H1 (cell line): ENCODE measurements at regions not wholly inside any gene's neighbourhood (a gene's known extent, or its start where the extent isn't known, plus 50 kb on each side); places are given as distances from the start of the nearest gene placed in this dataset.

Experiments used
- CTCF ChIA-PET: fragments of 300-600 bp; sonication (Branson Sonifier 250); formaldehyde crosslinking; loops from one replicate; lab custom pipeline; 2021; ENCODE audit not compliant: partially characterized antibody; lab: Charles Lee
- POLR2A ChIA-PET: fragments of 300-600 bp; sonication (Branson Sonifier 250); formaldehyde crosslinking; loops from one replicate; lab custom pipeline; 2021; ENCODE audit warnings: inconsistent platforms; ENCODE audit not compliant: partially characterized antibody; lab: Charles Lee
- DNase-seq, 2 experiments: peaks; one replicate each; pipeline versions ENCODE4 v3.0.0 to v3.0.0-alpha.2; 2010 to 2022; ENCODE audit warnings: low spot score in 2 of 2, low read depth in 1 of 2, mixed read lengths in 1 of 2
- FAIRE-seq: peaks from 2 replicates; lab custom pipeline; 2011; peaks lifted over from hg19 to GRCh38; lab: Jason Lieb, UNC
- H2AFZ ChIP-seq: 2 replicates; pipeline ENCODE4 v1.8.1; 2012; ENCODE audit warnings: low read length, inconsistent platforms
- H2AK5ac ChIP-seq: 2 replicates; pipeline ENCODE4 v1.6.1; 2013; ENCODE audit warnings: low read depth, low read length
- H2BK120ac ChIP-seq: replicated peaks from 2 replicates; pipeline ENCODE3; 2013; ENCODE audit warnings: low read depth, low read length, inconsistent platforms
- H2BK12ac ChIP-seq: 2 replicates; pipeline ENCODE4 v1.6.1; 2013; ENCODE audit warnings: low read depth, low read length
- H2BK15ac ChIP-seq: 2 replicates; pipeline ENCODE4 v1.6.1; 2013; ENCODE audit warnings: low read length
- H2BK20ac ChIP-seq: 2 replicates; pipeline ENCODE4 v1.6.1; 2013; ENCODE audit warnings: low read length
- H2BK5ac ChIP-seq: 2 replicates; pipeline ENCODE4 v1.6.1; 2013; ENCODE audit warnings: low read depth, low read length
- H3K14ac ChIP-seq: 2 replicates; pipeline ENCODE4 v1.6.1; 2013; ENCODE audit warnings: inconsistent platforms; ENCODE audit not compliant: insufficient read length
- H3K18ac ChIP-seq: 2 replicates; pipeline ENCODE4 v1.6.1; 2013; ENCODE audit warnings: low read length; ENCODE audit errors: extremely low read depth
- H3K23ac ChIP-seq: 2 replicates; pipeline ENCODE4 v1.6.1; 2013; ENCODE audit warnings: inconsistent platforms; ENCODE audit not compliant: insufficient read length
- H3K23me2 ChIP-seq: 2 replicates; pipeline ENCODE4 v1.6.1; 2013; ENCODE audit warnings: low read depth, low read length
- H3K27ac ChIP-seq: 2 replicates; pipeline ENCODE4 v1.6.1; 2011; ENCODE audit warnings: low read depth, low read length, inconsistent platforms
- H3K27me3 ChIP-seq, 4 experiments: replicated peaks in 1 of 4; 1 replicate in 1 of 4; 2 replicates in 3 of 4; pipeline versions ENCODE4 v1.6.1 to v1.8.1; 2011 to 2013; ENCODE audit warnings: low read length in 3 of 4, mild to moderate bottlenecking in 3 of 4, inconsistent platforms in 2 of 4, mixed read lengths in 2 of 4, moderate library complexity in 1 of 4; ENCODE audit not compliant: control insufficient read depth in 3 of 4, insufficient read depth in 3 of 4; ENCODE audit errors: extremely low read depth in 1 of 4
- H3K36me3 ChIP-seq, 4 experiments: 2 replicates each; pipeline versions ENCODE4 v1.6.1 to v1.8.1; 2011 to 2013; ENCODE audit warnings: mild to moderate bottlenecking in 4 of 4, low read length in 3 of 4, moderate library complexity in 2 of 4, control low read depth in 1 of 4, inconsistent platforms in 1 of 4; ENCODE audit not compliant: insufficient read depth in 4 of 4, control insufficient read depth in 2 of 4
- H3K4ac ChIP-seq: replicated peaks from 2 replicates; pipeline ENCODE3; 2013; ENCODE audit warnings: low read length, low read depth, mixed read lengths, inconsistent platforms; ENCODE audit not compliant: insufficient read length
- H3K4me1 ChIP-seq, 4 experiments: replicated peaks in 1 of 4; 1 replicate in 1 of 4; 2 replicates in 3 of 4; pipeline versions ENCODE4 v1.6.1 to v1.8.1; 2011 to 2013; ENCODE audit warnings: low read length in 3 of 4, inconsistent platforms in 2 of 4, mixed read lengths in 1 of 4; ENCODE audit not compliant: insufficient read depth in 4 of 4, control insufficient read depth in 3 of 4
- H3K4me2 ChIP-seq, 2 experiments: 2 replicates each; pipeline versions ENCODE4 v1.6.1 to v1.8.1; 2011 to 2013; ENCODE audit warnings: low read depth in 2 of 2, low read length in 2 of 2, control low read depth in 1 of 2, inconsistent platforms in 1 of 2, mild to moderate bottlenecking in 1 of 2; ENCODE audit not compliant: insufficient read depth in 1 of 2
- H3K4me3 ChIP-seq, 4 experiments: fragments of 200-600, 300-600 bp in 1 of 4; sonication (generic), shearing (Covaris generic), sonication (Bioruptor Twin) in 1 of 4; 2 replicates each; pipeline versions ENCODE4 v1.5.1 to v1.8.1; 2011 to 2016; ENCODE audit warnings: low read length in 4 of 4, low read depth in 3 of 4, control low read depth in 2 of 4, inconsistent platforms in 2 of 4, mild to moderate bottlenecking in 2 of 4, mixed read lengths in 1 of 4, moderate library complexity in 1 of 4; ENCODE audit not compliant: insufficient read depth in 2 of 4; ENCODE audit errors: extremely low read depth in 1 of 4
- H3K56ac ChIP-seq: replicated peaks from 2 replicates; pipeline ENCODE3; 2013; ENCODE audit warnings: low read depth, mild to moderate bottlenecking, mixed read lengths, low read length, inconsistent platforms; ENCODE audit not compliant: insufficient read length
- H3K79me1 ChIP-seq: 2 replicates; pipeline ENCODE4 v1.6.1; 2013; ENCODE audit warnings: low read depth, low read length, control low read depth
- H3K79me2 ChIP-seq, 2 experiments: 2 replicates each; pipeline versions ENCODE4 v1.6.1 to v1.8.1; 2012 to 2013; ENCODE audit warnings: low read length in 2 of 2, mild to moderate bottlenecking in 2 of 2, inconsistent platforms in 1 of 2; ENCODE audit not compliant: insufficient read depth in 2 of 2, control insufficient read depth in 1 of 2
- H3K9ac ChIP-seq, 4 experiments: replicated peaks in 1 of 4; 1 replicate in 1 of 4; 2 replicates in 3 of 4; pipeline versions ENCODE4 v1.6.1 to v1.8.1; 2011 to 2013; ENCODE audit warnings: low read depth in 3 of 4, low read length in 3 of 4, control low read depth in 2 of 4, mild to moderate bottlenecking in 2 of 4, moderate library complexity in 2 of 4, inconsistent platforms in 1 of 4; ENCODE audit errors: extremely low read depth in 1 of 4
- H3K9me3 ChIP-seq, 2 experiments: 2 replicates each; pipeline versions ENCODE4 v1.6.1 to v1.8.1; 2012 to 2013; ENCODE audit warnings: mild to moderate bottlenecking in 2 of 2, moderate library complexity in 2 of 2, control low read depth in 1 of 2, inconsistent platforms in 1 of 2, low read depth in 1 of 2, low read length in 1 of 2, mixed read lengths in 1 of 2; ENCODE audit not compliant: insufficient read depth in 2 of 2
- H4K20me1 ChIP-seq, 2 experiments: replicated peaks in 1 of 2; 2 replicates each; pipeline versions ENCODE3 to v1.8.1; 2011 to 2013; ENCODE audit warnings: inconsistent platforms in 2 of 2, low read length in 2 of 2, mild to moderate bottlenecking in 1 of 2; ENCODE audit not compliant: insufficient read depth in 2 of 2, control insufficient read depth in 1 of 2
- H4K5ac ChIP-seq: 2 replicates; pipeline ENCODE4 v1.6.1; 2013; ENCODE audit warnings: low read length, low read depth, mixed read lengths, inconsistent platforms; ENCODE audit not compliant: insufficient read length
- H4K8ac ChIP-seq: 2 replicates; pipeline ENCODE4 v1.8.0; 2013; ENCODE audit warnings: mild to moderate bottlenecking, moderate library complexity, low read length, inconsistent platforms; ENCODE audit not compliant: insufficient read depth; ENCODE audit errors: extremely low read depth
- H4K91ac ChIP-seq: replicated peaks from 2 replicates; pipeline ENCODE3; 2013; ENCODE audit warnings: low read length, mixed read lengths, inconsistent platforms; ENCODE audit not compliant: insufficient read length
- BACH1 ChIP-seq: IDR thresholded peaks from 2 replicates; pipeline ENCODE4 v1.6.1; 2012; ENCODE audit warnings: low read length, improper control_type of control experiment
- CHD1 ChIP-seq: IDR thresholded peaks from 2 replicates; pipeline ENCODE4 v1.6.1; 2012; ENCODE audit warnings: low read depth, low read length, improper control_type of control experiment
- FOSL1 ChIP-seq: IDR thresholded peaks from 2 replicates; pipeline ENCODE4 v1.6.1; 2011; ENCODE audit warnings: mild to moderate bottlenecking, low read depth, low read length, moderate library complexity; ENCODE audit not compliant: insufficient read depth
- HDAC2 ChIP-seq, 2 experiments: fragments of 300-600 bp in 1 of 2; sonication (generic) in 1 of 2; IDR thresholded peaks; 2 replicates each; pipeline ENCODE4 v1.6.1; 2011 to 2012; ENCODE audit warnings: low read depth in 2 of 2, low read length in 2 of 2, mild to moderate bottlenecking in 2 of 2, moderate library complexity in 2 of 2, borderline replicate concordance in 1 of 2, inconsistent platforms in 1 of 2
- NANOG ChIP-seq: IDR thresholded peaks from 2 replicates; pipeline ENCODE4 v1.6.1; 2011; ENCODE audit warnings: low read length, low read depth, mild to moderate bottlenecking, inconsistent platforms; ENCODE audit not compliant: insufficient read depth, poor library complexity, severe bottlenecking
- SP1 ChIP-seq: IDR thresholded peaks from 2 replicates; pipeline ENCODE4 v1.6.1; 2011; ENCODE audit warnings: low read depth, low read length
- TAF1 ChIP-seq: IDR thresholded peaks from 2 replicates; pipeline ENCODE4 v1.6.1; 2011; ENCODE audit warnings: mild to moderate bottlenecking, low read depth, low read length
- TBP ChIP-seq: IDR thresholded peaks from 2 replicates; pipeline ENCODE4 v1.6.1; 2011; ENCODE audit warnings: low read depth, low read length, improper control_type of control experiment
- TEAD4 ChIP-seq: IDR thresholded peaks from 2 replicates; pipeline ENCODE4 v1.6.1; 2012; ENCODE audit warnings: low read depth, low read length, inconsistent platforms, mixed read lengths
- YY1 ChIP-seq: IDR thresholded peaks from 2 replicates; pipeline ENCODE4 v1.6.1; 2011; ENCODE audit warnings: low read depth, mild to moderate bottlenecking, low read length
- WGBS, 2 experiments: shearing (Covaris generic) in 1 of 2; methylation state at CpG; one replicate each; pipeline versions ENCODE4 v1.1.6 to v1.1.7; 2013 to 2015; ENCODE audit warnings: low lambda C conversion rate in 2 of 2, mixed read lengths in 2 of 2, inconsistent platforms in 1 of 2, low coverage in 1 of 2, missing lambda C conversion rate in 1 of 2; ENCODE audit not compliant: insufficient replicate concordance in 2 of 2, insufficient coverage in 1 of 2, insufficient read length in 1 of 2; ENCODE audit errors: extremely low coverage in 1 of 2, missing lambda C conversion rate in 1 of 2; 5-methylcytosine and 5-hydroxymethylcytosine counted together

- H2BK5ac ChIP-seq = no peak overlapping the region
- CTCF ChIA-PET = interaction anchor here (1.0 to 3.3 kb wide), 2 partner anchors 157 to 158 kb away, joined by 4 to 16 read pairs; no protein-coding TSS in a partner anchor
- 80% methylated on average over 5 of the region's 5 CpGs; no CpG with 5 or more reads in 1 of the 2 experiments for WGBS, 2 experiments
These were observed 67.8 kb upstream of the INCENP start for GRCh38 chr11:62055970-62056369.

More at GRCh38 chr11:62055970-62056369, 67.8 kb upstream of the INCENP start:
- Histone ChIP-seq H3K14ac (no peak overlapping the region), H3K4me2 (no peak overlapping the region), H2AFZ (no peak overlapping the region), H3K56ac (no peak overlapping the region), H4K5ac (no peak overlapping the region), H4K91ac (no peak overlapping the region), H2BK12ac (0 out of 2 replicates have a peak overlapping the region, but pooled peaks have one; percentile 39), H3K27ac (no peak overlapping the region), H3K27me3 (no peaks in the 10 kb centered on the region), H3K23ac (no peak overlapping the region), H2BK120ac (no peak overlapping the region), H2AK5ac (no peak overlapping the region), H2BK15ac (no peak overlapping the region), H3K36me3 (no peaks in the 10 kb centered on the region), H4K20me1 (no peaks in the 10 kb centered on the region)
- POLR2A ChIA-PET = no interaction called here
- no peak for DNase-seq
- no peak for FAIRE-seq
- no peak for TF ChIP-seq BACH1
- no peak for TF ChIP-seq CHD1
- TF ChIP-seq NANOG = no peak
- no peak for TF ChIP-seq FOSL1
- TF ChIP-seq TEAD4 = no peak
- no peak for TF ChIP-seq YY1
- no peak for TF ChIP-seq HDAC2 (IDR thresholded peaks at IDR 0.05; ENCODE audit: borderline replicate concordance in 1 of 2, low read depth in 2 of 2, low read length in 2 of 2)
- no peak for TF ChIP-seq SP1
- TF ChIP-seq TAF1 = no peak
- no peak for TF ChIP-seq TBP
- TF ChIP-seq, all 59 proteins: peak for 0
- Histone ChIP-seq H2BK20ac (no peak overlapping the region), H3K79me2 (no peaks in the 10 kb centered on the region), H4K8ac (no peak overlapping the region), H3K4me1 (no peaks in the 10 kb centered on the region), H3K9ac (no peak overlapping the region), H3K18ac (no peak overlapping the region), H3K4me3 (no peak overlapping the region), H3K79me1 (no peaks in the 10 kb centered on the region), H3K4ac (no peak overlapping the region), H3K9me3 (0 out of 4 replicates have a peak, but pooled peaks cover 0 to 5% of the 10 kb centered on the region in 2 experiments), H3K23me2 (no peaks in the 10 kb centered on the region)
